Stimulated activated naive CD8-positive, alpha-beta T cell treated with anti-CD3 and anti-CD28 coated beads, Interleukin-15, amount 100 ng/mL, for 72 hours (primary cell): ENCODE measurements at regions not wholly inside any gene's neighbourhood (a gene's known extent, or its start where the extent isn't known, plus 50 kb on each side); places are given as distances from the start of the nearest gene placed in this dataset.
"Not testable (repeated sequence)": the region's sequence is repeated elsewhere in the genome, so short reads cannot be mapped to it uniquely, and the experiment has no call there.

Source experiments
- ATAC-seq: fragments of 150-1000 bp; cut with Tn5 transposase; 2 replicates; pipeline ENCODE4 v1.10.0; 2021; ENCODE audit warnings: mild to moderate bottlenecking, moderate library complexity
- DNase-seq, 2 donors: peaks; one replicate each; pipeline ENCODE4 v3.0.0; 2021 to 2022
- H3K27ac Mint-ChIP-seq, 2 donors: one replicate each; pipeline ENCODE4 v1.8.0; 2022; ENCODE audit warnings: mild to moderate bottlenecking in 2 of 2, mixed read lengths in 2 of 2, moderate library complexity in 2 of 2
- H3K27me3 Mint-ChIP-seq: one replicate; pipeline ENCODE4 v1.8.0; 2022; ENCODE audit warnings: mixed read lengths
- H3K4me1 Mint-ChIP-seq: one replicate; pipeline ENCODE4 v1.8.0; 2022; ENCODE audit warnings: mild to moderate bottlenecking, mixed read lengths
- H3K4me3 Mint-ChIP-seq, 2 donors: one replicate each; pipeline ENCODE4 v1.8.0; 2022; ENCODE audit warnings: mild to moderate bottlenecking in 2 of 2, mixed read lengths in 2 of 2, moderate library complexity in 1 of 2
- H3K9me3 Mint-ChIP-seq, 2 donors: one replicate each; pipeline ENCODE4 v1.8.0; 2022; ENCODE audit warnings: mixed read lengths in 2 of 2

DNA sequence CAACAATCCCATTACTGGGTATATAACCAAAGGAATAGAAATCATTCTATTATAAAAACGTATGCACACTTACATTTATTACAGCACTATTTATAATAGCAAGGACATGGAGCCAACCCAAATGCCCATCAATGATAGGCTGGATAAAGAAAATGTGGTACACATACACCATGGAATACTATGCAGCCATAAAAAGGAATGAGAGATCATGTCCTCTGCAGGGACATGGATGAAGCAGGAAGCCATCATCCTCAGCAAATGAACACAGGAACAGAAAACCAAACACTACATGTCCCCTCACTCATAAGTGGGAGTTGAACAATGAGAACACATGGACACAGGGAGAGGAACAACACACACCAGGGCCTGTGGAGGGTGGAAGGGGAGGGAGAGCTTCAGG is 157.4 kb upstream of the C11orf58 start:
- DNase-seq, H3K4me3 Mint-ChIP-seq, H3K27me3 Mint-ChIP-seq, H3K4me1 Mint-ChIP-seq, ATAC-seq, H3K27ac Mint-ChIP-seq, H3K9me3 Mint-ChIP-seq: not testable (repeated sequence)

GRCh38 chr11:16577490-16577889 is 161.0 kb upstream of the C11orf58 start:
- ATAC-seq = no peak
- H3K4me1 Mint-ChIP-seq = no peaks in the 10 kb centered on the region
- H3K27me3 Mint-ChIP-seq = no peaks in the 10 kb centered on the region
- H3K27ac Mint-ChIP-seq = no peak overlapping the region
- no peaks in the 10 kb centered on the region for H3K9me3 Mint-ChIP-seq
- no peak overlapping the region for H3K4me3 Mint-ChIP-seq
- no peak for DNase-seq

DNA sequence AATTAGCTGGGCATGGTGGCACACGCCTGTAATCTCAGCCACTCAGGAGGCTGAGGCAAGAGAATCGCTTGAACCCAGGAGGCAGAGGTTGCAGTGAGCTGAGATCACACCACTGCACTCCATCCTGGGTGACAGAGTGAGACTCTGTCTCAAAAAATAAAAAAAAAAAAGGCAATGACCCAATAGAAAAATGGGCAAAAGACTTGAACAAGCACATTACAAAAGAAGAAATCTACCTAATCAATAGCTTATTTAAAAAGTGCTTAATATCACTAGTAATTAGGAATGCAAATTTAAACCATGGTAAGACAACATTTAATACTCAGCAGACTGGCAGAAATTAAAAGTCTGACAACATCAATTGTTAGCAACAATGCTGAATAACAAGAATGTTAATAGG is 163.6 kb upstream of the C11orf58 start:
- ATAC-seq, DNase-seq, H3K27me3 Mint-ChIP-seq, H3K27ac Mint-ChIP-seq, H3K9me3 Mint-ChIP-seq, H3K4me1 Mint-ChIP-seq, H3K4me3 Mint-ChIP-seq: not testable (repeated sequence)

- ATAC-seq (no peak), DNase-seq (no peak)
- Mint-ChIP-seq H3K27me3 (no peaks in the 10 kb centered on the region), H3K9me3 (no peaks in the 10 kb centered on the region), H3K4me3 (no peak overlapping the region), H3K27ac (no peak overlapping the region), H3K4me1 (no peaks in the 10 kb centered on the region)
Measured at GRCh38 chr11:16572945-16573344, 165.5 kb upstream of the C11orf58 start.

DNA sequence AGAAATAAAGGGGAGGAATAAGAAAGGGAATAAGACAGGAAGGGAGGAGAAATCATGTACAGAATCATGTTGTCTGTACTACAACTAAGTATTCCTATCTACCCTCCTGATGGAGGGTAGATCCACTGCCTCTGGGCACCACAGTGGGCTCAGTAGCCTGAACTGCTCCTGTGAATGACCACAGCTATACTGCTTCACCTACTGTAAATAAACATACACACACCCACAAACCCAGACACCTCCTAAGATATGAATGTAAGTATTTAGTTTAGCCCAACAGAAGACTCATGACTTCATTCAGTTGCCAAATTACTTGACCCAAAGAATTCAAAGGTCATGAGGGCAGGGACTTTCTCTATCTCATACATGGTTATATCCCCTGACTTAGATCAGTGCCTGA is 177.3 kb upstream of the C11orf58 start:
- DNase-seq (no peak), ATAC-seq (no peak)
- Mint-ChIP-seq H3K27ac (no peak overlapping the region), H3K4me3 (no peak overlapping the region), H3K4me1 (no peaks in the 10 kb centered on the region), H3K9me3 (no peaks in the 10 kb centered on the region), H3K27me3 (peaks cover 7% of the 10 kb centered on the region)

- ATAC-seq (no peak), DNase-seq (no peak)
- Mint-ChIP-seq H3K27ac (no peak overlapping the region), H3K4me1 (no peaks in the 10 kb centered on the region), H3K9me3 (no peaks in the 10 kb centered on the region), H3K27me3 (peaks cover 7% of the 10 kb centered on the region), H3K4me3 (no peak overlapping the region)
Measured at GRCh38 chr11:16558494-16558893, 180.0 kb upstream of the C11orf58 start.

DNA sequence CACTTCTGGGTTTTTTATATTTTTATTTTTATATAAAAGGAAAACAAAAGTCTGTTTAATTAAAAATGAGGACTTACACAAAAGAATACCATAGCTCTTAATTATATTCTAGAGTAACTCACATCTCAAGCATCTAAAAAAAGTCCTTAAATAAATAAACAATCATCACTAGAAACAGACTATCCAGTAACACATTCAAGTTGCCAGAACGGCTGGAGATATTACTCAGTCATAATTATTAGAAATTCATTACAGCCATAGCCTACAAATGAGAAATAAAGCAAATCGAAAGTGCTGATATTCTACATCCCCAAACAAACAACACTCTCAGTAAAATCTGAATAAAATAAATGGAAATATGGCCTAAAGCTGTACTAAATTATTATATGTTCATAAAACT is 182.5 kb upstream of the C11orf58 start:
- no peak for DNase-seq
- Mint-ChIP-seq H3K9me3 (no peaks in the 10 kb centered on the region), H3K4me3 (no peak overlapping the region), H3K27me3 (no peaks in the 10 kb centered on the region), H3K27ac (no peak overlapping the region), H3K4me1 (no peaks in the 10 kb centered on the region)
- no peak for ATAC-seq

DNA sequence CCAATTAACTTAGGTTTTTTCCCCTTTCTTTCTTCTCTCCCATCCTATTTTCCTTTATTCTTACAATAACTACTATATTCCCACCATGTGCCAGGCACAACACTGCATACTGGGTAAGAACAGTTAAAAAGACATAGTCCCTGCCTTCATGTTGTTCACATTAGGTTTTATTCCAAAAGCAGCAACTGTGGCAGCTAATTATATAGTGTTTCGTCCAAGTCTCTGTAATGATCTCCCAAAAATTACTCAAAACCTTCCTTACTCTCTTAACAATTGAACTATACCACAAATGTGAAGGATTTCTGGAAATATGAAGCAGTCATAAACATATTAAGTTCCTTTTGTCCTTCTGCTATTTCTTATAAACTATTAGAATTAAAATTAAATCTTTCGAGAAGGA is 184.1 kb upstream of the C11orf58 start:
- Mint-ChIP-seq H3K27me3 (no peaks in the 10 kb centered on the region), H3K4me1 (no peaks in the 10 kb centered on the region), H3K9me3 (no peaks in the 10 kb centered on the region), H3K27ac (no peak overlapping the region), H3K4me3 (no peak overlapping the region)
- ATAC-seq (no peak), DNase-seq (no peak)

- DNase-seq = no peak
- no peaks in the 10 kb centered on the region for H3K4me1 Mint-ChIP-seq
Measured at GRCh38 chr11:16547879-16548278, 190.6 kb upstream of the C11orf58 start.

GRCh38 chr11:16543642-16544041 is 187.3 kb upstream of the SOX6 start:
- DNase-seq (no peak), ATAC-seq (no peak)
- H3K4me1 Mint-ChIP-seq = no peaks in the 10 kb centered on the region
- no peak overlapping the region for H3K27ac Mint-ChIP-seq
- peaks cover 4 to 18% of the 10 kb centered on the region in 2 donors for H3K9me3 Mint-ChIP-seq
- no peak overlapping the region for H3K4me3 Mint-ChIP-seq
- no peaks in the 10 kb centered on the region for H3K27me3 Mint-ChIP-seq

More at GRCh38 chr11:16547879-16548278, 190.6 kb upstream of the C11orf58 start:
- no peak for ATAC-seq
- Mint-ChIP-seq H3K27ac (no peak overlapping the region), H3K9me3 (peaks cover 4 to 7% of the 10 kb centered on the region in 2 donors), H3K4me3 (no peak overlapping the region), H3K27me3 (no peaks in the 10 kb centered on the region)

- Mint-ChIP-seq H3K9me3 (peaks cover 3 to 23% of the 10 kb centered on the region in 2 donors), H3K4me1 (no peaks in the 10 kb centered on the region), H3K27ac (no peak overlapping the region), H3K4me3 (no peak overlapping the region), H3K27me3 (no peaks in the 10 kb centered on the region)
- DNase-seq (no peak), ATAC-seq (no peak)
Measured at GRCh38 chr11:16542353-16542752, 186.0 kb upstream of the SOX6 start.

DNA sequence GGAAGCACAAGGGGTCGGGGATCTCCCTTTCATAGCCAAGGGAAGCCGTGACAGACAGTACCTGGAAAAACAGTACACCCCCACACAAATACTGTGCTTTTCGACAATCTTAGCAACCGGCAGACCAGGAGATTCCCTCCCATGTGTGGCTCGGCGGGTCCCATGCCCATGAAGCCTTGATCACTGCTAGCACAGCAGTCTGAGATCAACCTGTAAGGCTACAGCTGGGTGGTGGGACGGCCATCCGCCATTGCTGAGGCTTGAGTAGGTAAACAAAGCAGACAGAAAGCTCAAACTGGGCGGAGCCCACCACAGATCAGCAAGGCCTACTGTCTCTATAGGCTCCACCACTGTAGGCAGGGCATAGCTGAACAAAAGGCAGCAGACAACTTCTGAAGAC is 180.2 kb upstream of the SOX6 start:
- no peak overlapping the region for H3K4me3 Mint-ChIP-seq
- H3K27me3 Mint-ChIP-seq = no peaks in the 10 kb centered on the region
- DNase-seq (no peak), ATAC-seq (no peak)
- H3K27ac Mint-ChIP-seq = no peak overlapping the region
- no peaks in the 10 kb centered on the region for H3K4me1 Mint-ChIP-seq
- H3K9me3 Mint-ChIP-seq = peaks cover 5 to 24% of the 10 kb centered on the region in 2 donors

- DNase-seq (no peak), ATAC-seq (no peak)
- Mint-ChIP-seq H3K27ac (no peak overlapping the region), H3K4me1 (no peaks in the 10 kb centered on the region), H3K9me3 (no peaks in the 10 kb centered on the region), H3K27me3 (no peaks in the 10 kb centered on the region), H3K4me3 (no peak overlapping the region)
Measured at GRCh38 chr11:16528639-16529038, 172.3 kb upstream of the SOX6 start.

- Mint-ChIP-seq H3K27me3 (no peaks in the 10 kb centered on the region), H3K27ac (no peak overlapping the region), H3K9me3 (no peaks in the 10 kb centered on the region), H3K4me3 (no peak overlapping the region), H3K4me1 (no peaks in the 10 kb centered on the region)
- ATAC-seq (no peak), DNase-seq (no peak)
Measured at GRCh38 chr11:16527525-16528246, 171.3 kb upstream of the SOX6 start.

GRCh38 chr11:16526947-16527346 is 170.6 kb upstream of the SOX6 start:
- DNase-seq (no peak), ATAC-seq (no peak)
- Mint-ChIP-seq H3K4me3 (no peak overlapping the region), H3K4me1 (no peaks in the 10 kb centered on the region), H3K27ac (no peak overlapping the region), H3K9me3 (peaks cover 0 to under 1% of the 10 kb centered on the region in 2 donors), H3K27me3 (no peaks in the 10 kb centered on the region)

- not testable (repeated sequence) for H3K27me3 Mint-ChIP-seq, H3K27ac Mint-ChIP-seq, H3K4me3 Mint-ChIP-seq, H3K9me3 Mint-ChIP-seq, ATAC-seq, H3K4me1 Mint-ChIP-seq, DNase-seq
Measured at GRCh38 chr11:16520713-16521112, 164.4 kb upstream of the SOX6 start.

DNA sequence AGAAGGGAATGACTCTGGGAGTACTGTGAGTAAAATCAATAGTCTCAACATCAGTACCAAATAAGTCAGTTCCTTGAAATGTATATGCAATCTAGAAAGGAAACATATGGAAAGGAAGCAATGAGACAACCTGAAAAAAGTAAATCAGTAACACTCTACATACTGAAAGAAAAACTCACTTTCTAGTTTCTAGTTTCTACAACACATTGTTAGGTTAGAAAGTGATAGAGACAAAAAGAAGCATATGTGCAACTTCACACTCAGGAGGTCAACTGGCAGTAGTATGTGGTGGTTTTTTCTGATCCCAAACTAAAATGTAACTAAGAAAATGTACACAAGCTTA is 156.5 kb upstream of the SOX6 start:
- DNase-seq (no peak), ATAC-seq (peak; percentile 40)
- Mint-ChIP-seq H3K27ac (no peak overlapping the region), H3K9me3 (peaks cover under 1 to 4% of the 10 kb centered on the region in 2 donors), H3K27me3 (no peaks in the 10 kb centered on the region), H3K4me3 (no peak overlapping the region), H3K4me1 (no peaks in the 10 kb centered on the region)
